ENCODE measurements at regions not wholly inside any gene's neighbourhood (a gene's known extent, or its start where the extent isn't known, plus 50 kb on each side); places are given as distances from the start of the nearest gene placed in this dataset.
A peak's percentile ranks its signal among the peaks of the same experiment; 100 is the strongest.

- no peaks in the 10 kb centered on the region for H3K4me1 ChIP-seq (ENCODE audit: insufficient read depth)
- TF ChIP-seq CTCF (IDR thresholded peaks at IDR 0.05), result no peak
- no peak for TF ChIP-seq POLR2A (IDR thresholded peaks at IDR 0.05)
- TF ChIP-seq EP300 (IDR thresholded peaks at IDR 0.05), result no peak
- WGBS, 3 donors, result 20 to 40% (median 22%) methylated on average over 12 of the region's 12 CpGs
- H3K36me3 ChIP-seq, result no peaks in the 10 kb centered on the region
- H3K9me3 ChIP-seq, result no peaks in the 10 kb centered on the region
- no peak for DNase-seq
- H3K27ac ChIP-seq, result no peak overlapping the region
- H3K27me3 ChIP-seq, result no peaks in the 10 kb centered on the region
- intact Hi-C loops (cut with DNase I), result no loop called here
- no peak overlapping the region for H3K4me3 ChIP-seq
Measured at GRCh38 chr5:160511280-160511929, 89.8 kb downstream of the PTTG1 start.

MicroRNAs encoded in the stretch of these regions (microRNA counts, 767-probe panel; counts per million panel counts)
- 530 counts per million, percentile 78 among the panel's probes with 10 or more counts for microRNA hsa-miR-146a-5p

Measured in ovary (tissue), 7 donors.